ENCODE measurements at regions not wholly inside any gene's neighbourhood (a gene's known extent, or its start where the extent isn't known, plus 50 kb on each side); places are given as distances from the start of the nearest gene placed in this dataset.

- DNase-seq (ENCODE audit: low read depth in 4 of 4, low spot score in 3 of 4): peak in 1 of 4 donors; percentile 12
These were observed 52.8 kb upstream of the MEIS1 start for GRCh38 chr2:66382091-66382490.

- DNase-seq (ENCODE audit: low read depth in 4 of 4, low spot score in 3 of 4): no peak
These were observed 55.5 kb upstream of the MEIS1 start for GRCh38 chr2:66379473-66379872.

DNA sequence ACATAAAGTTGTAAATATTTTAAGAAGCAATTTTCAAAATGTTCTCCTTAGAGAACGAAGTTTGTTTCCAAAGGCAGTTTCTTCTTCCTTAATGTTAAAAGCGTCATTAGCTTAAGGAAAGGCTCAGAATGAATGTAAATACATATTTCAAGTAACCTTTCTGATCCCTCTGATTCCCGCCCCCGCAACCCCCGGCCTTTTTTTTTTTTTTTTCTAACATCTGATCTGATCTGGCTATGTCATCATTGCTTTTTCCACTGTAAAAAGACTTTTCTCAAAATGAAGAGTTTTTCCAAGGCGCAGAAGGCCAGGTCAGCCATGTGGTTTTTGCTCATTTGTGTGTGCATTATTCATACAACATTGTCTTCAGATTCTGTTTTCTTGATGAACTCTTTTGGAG is 57.1 kb upstream of the MEIS1 start:
- DNase-seq (ENCODE audit: low read depth in 4 of 4, low spot score in 3 of 4): no peak

DNA sequence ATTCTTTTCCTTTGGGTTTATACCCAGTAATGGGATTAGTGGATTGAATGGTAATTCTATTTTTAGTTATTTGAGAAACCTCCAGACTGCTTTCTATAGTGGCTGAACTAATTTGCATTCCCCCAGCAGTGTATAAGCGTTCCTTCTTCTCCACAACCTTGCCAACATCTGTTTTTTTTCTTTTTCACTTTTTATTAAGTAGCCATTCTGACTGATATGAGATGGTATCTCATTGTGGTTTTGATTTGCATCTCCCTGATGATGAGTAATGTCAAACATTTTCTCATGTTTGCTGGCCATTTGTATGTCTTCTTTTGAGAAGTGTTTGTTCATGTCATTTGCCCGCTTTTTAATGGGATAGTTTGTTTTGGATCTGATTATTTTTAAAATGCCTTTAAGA is 64.1 kb upstream of the MEIS1 start:
- DNase-seq (ENCODE audit: low read depth in 4 of 4, low spot score in 3 of 4): no peak

DNA sequence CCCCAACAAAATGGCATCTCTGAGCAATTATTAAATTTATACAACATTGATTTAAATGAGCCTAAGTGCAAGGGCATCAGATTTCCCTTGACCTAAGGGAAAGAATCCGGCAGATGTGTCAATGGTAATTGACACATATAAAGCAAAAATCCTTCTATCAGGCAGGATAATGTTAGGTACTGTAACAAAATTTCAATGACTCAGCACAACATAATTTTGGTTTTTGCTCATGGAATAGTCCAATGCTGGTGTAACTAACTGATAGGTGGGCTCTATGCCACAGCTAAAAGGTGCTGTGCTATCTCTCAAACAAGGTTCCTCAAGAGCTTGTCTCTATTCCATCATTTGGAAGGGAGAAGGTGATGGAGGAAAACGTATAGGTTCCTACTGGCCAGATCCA is 68.3 kb upstream of the MEIS1 start:
- no peak for DNase-seq (ENCODE audit: low read depth in 4 of 4, low spot score in 3 of 4)

- DNase-seq (ENCODE audit: low read depth in 4 of 4, low spot score in 3 of 4): peak in 3 of 4 donors; percentile 26 to 52 (median 27)
These were observed 70.2 kb upstream of the MEIS1 start for GRCh38 chr2:66364495-66365333.

- no peak for DNase-seq (ENCODE audit: low read depth in 4 of 4, low spot score in 3 of 4)
These were observed 72.2 kb upstream of the MEIS1 start for GRCh38 chr2:66362701-66363100.

DNA sequence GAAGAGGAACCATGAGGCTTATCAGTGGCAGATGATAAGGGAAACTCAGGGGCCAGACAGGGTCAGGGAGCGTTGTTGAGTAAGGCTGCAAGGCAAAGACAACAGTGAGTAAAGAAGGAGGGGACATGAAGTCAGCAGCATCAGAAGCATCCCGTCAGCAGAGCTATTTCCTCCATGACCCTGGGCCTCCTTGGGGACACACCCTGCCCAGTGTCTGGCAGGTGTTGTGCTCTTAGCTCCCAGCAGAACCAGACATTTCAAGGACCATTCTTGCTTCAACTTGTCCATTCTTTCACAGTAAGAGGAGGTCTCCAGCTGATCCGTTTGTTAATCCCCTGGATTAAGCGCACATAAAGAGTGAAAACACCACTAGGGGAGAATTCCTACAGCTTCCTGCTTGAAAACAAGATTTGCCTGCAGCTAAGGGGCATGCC is 88.7 kb upstream of the MEIS1 start:
- no peak for DNase-seq (ENCODE audit: low read depth in 4 of 4, low spot score in 3 of 4)

DNA sequence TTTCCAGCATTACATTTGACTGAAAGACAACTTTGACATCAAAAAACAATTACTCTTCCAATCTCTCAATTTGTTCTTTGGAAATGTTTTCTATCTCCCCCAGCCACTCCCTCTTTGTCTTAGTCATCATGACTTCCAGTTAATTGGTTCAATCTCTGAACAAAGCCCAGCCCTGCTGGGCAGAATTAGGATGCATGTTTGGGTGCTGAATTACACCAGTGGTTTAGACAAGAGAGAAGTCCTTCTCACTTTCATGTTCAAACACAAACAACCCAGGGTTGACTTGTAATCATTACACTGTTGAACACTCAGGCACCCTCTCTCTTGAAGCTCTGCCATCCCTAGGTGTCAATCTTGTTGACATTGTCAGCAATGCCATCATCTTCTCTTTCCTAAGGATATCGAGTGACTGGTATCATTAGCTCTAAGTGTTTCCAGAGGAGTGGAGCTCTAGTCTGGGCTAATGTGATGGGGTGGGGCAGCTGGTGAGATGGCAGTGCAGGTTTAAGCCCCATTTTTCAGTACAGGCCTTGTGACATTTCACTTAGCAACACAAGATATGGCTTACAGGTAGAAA is 90.8 kb upstream of the MEIS1 start:
- DNase-seq (ENCODE audit: low read depth in 4 of 4, low spot score in 3 of 4): no peak

DNA sequence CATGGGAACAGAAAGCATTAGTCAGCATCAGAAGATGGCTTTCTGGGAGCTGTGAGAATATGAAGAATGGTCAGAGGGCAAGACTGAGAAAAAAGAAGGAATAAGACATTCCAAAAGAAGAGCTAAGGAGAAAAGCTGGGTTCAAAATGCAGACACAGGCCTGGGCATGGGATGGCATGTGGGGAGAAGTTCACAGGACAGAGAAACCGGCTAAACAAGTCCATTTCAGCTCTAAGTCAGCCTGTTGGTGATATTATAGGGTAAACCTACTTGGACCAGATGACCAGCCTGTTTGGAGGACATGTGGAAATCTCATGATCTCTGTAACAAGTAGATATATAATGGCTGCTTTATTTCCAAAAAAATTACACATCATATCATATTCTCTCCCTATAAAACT is 91.7 kb upstream of the MEIS1 start:
- DNase-seq (ENCODE audit: low read depth in 4 of 4, low spot score in 3 of 4): no peak

DNA sequence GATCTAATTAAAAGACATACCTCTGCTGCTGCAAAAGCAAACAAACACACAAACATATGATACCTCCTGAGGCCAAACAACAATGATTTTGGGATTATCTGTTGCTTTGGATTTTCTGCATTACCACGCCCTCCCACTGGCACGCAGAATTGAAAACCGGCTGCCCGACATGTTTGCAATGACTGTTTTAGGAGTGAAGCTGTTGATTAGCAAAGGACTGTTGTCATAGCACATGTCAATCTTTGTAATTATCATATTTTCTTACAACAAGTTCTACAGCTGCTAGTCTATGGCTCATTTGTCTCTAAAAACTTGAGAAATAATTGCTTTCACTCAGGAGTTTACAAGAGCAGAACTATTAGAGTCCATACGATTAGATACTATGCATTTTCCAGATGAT is 94.4 kb upstream of the MEIS1 start:
- DNase-seq (ENCODE audit: low read depth in 4 of 4, low spot score in 3 of 4): no peak

DNA sequence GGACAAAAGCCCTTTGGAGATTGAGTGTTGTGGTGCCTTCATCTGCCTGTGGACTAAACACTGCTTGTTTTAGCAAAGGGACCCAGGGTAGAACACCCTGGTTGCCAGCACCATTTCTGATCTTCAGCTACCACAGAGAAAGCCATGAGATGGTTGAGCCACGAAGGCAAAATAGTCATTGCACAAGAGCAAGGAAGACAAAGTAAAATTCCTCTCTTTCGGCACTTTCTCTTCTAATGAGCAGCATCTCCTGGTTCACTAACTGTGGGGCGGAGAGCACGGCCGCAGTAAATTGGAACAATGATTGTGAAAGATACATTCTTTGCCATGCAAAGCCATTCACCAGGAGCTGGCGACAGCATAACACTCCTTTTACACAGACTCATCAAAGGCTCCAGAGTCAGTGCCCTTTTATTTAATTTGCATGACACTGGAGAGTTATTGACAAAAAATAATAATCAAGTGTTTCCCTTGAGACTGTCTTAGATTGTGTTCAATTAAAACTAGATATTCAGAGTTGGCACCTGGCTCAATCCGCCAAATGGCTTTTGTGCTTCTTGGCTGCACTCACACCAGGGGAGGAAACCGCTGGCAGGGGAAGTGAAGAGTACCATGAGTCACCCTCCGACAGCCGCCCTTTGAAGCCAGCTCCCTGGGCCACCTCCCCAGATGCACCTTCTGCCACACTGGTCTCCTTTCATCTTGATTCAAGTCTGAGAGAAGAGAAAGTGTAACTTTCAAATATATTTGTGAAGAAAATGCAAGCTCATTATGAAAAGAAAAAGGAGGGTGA is 100.5 kb upstream of the MEIS1 start:
- no peak for DNase-seq (ENCODE audit: low read depth in 4 of 4, low spot score in 3 of 4)

DNA sequence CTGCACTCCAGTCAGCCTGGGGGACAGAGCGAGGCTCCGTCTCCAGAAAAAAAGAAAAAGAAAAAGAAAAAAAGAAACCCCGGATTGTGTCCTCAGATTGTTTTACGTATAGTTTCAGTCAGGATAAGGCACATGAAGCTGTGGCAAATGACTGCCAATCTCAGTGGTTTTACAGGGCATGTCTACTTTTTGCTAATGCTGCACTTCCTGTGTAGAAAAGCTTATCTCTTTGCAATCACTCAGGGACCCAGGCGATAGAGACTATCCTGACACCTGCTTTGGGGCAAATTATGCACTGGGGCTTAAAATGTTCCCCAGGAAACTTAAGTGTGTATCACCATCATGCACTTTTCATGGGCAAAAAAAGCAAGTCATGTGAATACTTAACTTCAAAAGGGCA is 103.7 kb upstream of the MEIS1 start:
- DNase-seq (ENCODE audit: low read depth in 4 of 4, low spot score in 3 of 4): no peak

DNA sequence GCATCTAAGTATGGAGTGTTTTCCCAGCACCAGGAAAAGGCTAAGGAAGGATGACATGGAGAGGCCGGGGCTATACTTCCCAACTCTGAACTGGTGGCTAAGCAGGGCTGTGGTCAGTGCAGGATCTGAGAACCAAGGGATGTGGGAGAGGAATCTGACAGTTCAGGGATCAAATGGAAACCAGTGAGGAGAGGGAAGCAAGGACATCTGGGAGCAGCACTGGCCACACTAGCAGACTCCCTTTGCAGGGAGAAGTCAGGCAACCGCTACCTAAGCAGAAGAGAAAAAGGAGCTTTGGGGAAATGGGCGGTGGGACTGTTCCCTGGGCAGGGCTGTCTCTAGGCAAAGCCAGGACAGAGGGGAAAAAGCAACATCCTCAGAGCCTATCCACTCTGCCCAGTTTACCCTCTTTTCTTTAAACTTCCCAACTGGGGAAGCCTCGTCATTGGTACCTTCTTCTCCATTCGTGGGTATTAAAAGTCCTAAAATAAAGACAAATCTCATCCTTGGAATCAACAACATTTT is 105.8 kb upstream of the MEIS1 start:
- DNase-seq (ENCODE audit: low read depth in 4 of 4, low spot score in 3 of 4): no peak

DNA sequence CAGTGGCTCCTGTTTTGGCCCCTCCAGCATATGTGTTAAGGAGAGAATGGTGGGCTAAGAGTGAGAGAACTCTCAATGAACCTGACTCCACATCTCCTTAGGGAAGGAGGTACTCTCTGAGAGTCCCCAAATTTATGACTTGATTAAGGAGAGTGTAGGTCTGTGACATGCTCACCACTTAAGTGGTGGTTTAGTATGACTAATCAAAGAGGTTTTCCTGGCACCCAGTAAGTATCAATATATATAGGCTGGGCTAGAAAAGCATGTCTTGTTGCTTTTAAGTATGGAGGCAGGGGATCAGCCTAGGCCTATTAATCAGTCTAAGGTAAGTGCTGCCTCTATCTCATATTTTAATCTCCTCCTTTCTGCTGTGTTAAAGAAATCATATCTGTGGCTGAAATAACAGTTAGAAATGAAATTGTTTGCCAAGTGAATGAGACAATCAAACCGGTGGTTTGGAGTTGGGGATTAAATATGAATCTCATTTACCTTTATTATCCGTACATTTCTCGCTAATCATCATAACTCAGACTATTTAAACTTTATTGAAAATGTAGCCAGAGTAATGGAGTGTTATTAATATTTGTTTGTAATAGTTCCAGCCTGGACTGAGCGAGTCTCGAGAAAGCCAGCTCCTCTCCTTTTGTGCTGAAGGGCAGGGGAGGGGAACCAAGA is 107.7 kb upstream of the MEIS1 start:
- DNase-seq (ENCODE audit: low read depth in 4 of 4, low spot score in 3 of 4): no peak

DNA sequence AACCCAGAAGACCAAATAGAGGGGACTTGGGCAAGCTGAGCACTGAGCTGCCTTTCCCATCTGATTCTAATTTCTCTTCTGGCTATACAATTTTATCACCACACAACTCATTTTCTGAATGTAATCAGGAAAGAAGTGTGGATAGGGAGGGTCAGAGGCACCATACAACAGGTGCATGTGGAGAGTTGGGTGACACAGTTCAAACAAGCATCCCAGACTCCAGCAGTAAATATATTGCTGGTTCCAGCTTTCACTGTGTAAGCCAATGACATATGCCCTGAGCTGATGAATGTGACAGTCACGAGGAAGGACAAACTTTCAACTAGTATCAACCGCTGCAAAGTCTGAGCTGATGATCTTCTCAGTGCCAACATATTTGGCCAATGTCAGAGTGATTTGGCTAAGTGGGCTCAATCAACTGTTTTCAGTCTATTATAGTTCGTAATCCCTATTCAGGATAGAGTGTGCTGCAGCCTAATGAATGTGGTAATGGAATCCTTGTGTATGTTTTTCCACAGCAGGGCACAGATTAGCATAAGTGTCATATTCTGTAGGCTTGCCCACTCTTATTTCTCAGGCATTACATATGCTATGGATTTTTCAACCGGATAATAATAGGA is 109.9 kb upstream of the MEIS1 start:
- no peak for DNase-seq (ENCODE audit: low read depth in 4 of 4, low spot score in 3 of 4)

DNA sequence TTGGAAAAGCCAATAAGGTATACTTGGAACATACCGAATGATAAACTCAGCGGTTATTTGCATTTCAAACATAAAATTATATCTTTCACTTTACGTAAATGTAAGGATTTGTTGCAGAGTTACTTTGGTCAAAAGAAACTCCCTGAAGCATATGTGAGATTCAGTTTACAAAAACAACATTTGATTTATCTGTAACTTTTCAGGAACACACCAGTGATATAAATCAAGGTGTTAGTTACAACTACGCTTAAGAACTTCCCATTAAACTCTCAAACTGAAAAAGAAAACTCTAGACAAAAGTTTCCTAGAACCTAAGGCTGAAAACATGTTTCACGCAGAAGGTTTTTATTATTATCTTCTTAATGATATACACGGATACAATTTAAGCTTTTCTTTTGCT is 110.6 kb upstream of the MEIS1 start:
- DNase-seq (ENCODE audit: low read depth in 4 of 4, low spot score in 3 of 4): no peak

- no peak for DNase-seq (ENCODE audit: low read depth in 4 of 4, low spot score in 3 of 4)
These were observed 111.5 kb upstream of the MEIS1 start for GRCh38 chr2:66323406-66323805.

GRCh38 chr2:66322506-66323260 is 112.2 kb upstream of the MEIS1 start:
- DNase-seq (ENCODE audit: low read depth in 4 of 4, low spot score in 3 of 4): no peak
